GM12874 (cell line): ENCODE measurements at regions not wholly inside any gene's neighbourhood (a gene's known extent, or its start where the extent isn't known, plus 50 kb on each side); places are given as distances from the start of the nearest gene placed in this dataset.

ENCODE experiments used
- TF ChIP-seq, protein P1 (sequence below): IDR thresholded peaks from 2 replicates; pipeline ENCODE4 v1.5.1; 2011; ENCODE audit warnings: low read depth, mild to moderate bottlenecking, control low read depth, low read length, moderate library complexity; ENCODE audit not compliant: insufficient read depth

DNA sequence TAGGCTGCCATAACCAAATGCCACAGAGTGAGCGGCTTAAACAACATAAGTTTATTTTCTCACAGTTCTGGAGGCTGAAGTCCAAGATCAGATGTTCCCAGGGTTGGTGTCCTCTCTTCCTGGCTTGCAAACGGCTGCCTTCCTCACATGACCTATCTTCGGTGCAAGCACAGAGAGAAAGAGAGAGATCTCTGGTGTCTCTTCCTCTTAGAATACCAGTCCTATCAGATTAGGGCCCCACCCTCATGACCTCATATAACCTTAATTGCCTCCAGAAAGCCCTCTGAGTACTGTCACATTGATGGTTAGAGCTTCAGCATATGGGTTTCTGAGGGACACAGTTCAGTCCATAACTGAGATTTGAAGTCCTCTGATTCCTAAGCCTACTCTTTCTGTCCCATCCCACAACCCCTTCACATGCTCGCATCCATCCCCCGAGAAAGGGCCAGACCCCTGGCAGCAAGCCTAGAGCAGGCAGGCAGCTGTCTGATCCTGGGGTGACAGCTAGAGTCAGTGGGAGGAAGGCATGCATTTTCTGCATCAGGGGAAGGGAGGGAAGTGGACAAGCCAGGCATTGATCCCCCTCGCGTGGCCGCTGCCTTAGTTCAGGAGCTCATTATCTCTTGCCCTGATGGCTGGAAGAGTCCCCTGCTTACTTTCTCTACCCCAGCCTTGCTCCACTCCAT is 114.1 kb downstream of the FAR1 start:
- TF ChIP-seq, protein P1, sequence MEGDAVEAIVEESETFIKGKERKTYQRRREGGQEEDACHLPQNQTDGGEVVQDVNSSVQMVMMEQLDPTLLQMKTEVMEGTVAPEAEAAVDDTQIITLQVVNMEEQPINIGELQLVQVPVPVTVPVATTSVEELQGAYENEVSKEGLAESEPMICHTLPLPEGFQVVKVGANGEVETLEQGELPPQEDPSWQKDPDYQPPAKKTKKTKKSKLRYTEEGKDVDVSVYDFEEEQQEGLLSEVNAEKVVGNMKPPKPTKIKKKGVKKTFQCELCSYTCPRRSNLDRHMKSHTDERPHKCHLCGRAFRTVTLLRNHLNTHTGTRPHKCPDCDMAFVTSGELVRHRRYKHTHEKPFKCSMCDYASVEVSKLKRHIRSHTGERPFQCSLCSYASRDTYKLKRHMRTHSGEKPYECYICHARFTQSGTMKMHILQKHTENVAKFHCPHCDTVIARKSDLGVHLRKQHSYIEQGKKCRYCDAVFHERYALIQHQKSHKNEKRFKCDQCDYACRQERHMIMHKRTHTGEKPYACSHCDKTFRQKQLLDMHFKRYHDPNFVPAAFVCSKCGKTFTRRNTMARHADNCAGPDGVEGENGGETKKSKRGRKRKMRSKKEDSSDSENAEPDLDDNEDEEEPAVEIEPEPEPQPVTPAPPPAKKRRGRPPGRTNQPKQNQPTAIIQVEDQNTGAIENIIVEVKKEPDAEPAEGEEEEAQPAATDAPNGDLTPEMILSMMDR, result no peak

DNA sequence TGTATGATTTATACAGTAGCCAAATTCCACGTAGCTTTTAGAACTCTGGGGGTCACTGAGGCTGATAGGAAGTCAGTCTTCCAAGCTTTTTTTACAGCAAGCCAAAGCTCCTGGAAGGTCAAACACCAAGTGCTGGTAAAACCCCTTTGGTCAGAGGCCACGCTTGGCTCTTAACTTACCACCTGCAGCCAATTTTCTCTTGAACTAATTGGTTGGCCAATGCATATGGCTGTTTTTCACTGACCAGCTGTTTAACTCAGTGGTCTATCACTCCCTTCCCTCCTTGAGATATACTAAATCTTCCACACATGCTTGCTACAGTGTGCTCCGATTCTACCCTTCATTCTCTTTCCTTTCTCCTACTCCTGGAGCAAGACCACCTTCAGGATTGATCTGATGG is 116.0 kb downstream of the FAR1 start:
- TF ChIP-seq, protein P1, result no peak

DNA sequence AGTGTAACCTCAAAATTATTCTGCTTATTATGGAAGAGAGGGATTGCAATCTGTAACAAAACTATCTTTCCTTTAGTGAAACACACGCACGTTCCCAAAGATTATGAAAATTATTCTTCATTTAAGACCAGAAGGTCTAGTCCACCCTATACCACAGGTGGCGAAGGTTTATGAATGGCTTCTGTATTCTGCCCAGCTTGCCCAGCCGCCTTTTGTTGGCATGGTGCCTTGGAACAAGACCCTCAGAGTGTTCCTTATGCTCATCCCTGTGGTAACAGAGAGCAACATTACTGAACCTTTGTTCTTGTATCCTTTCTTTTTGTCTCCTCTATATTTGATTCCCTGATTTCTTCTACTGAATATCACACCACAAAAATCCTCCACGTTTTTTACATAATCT is 116.4 kb downstream of the FAR1 start:
- TF ChIP-seq, protein P1, result no peak

DNA sequence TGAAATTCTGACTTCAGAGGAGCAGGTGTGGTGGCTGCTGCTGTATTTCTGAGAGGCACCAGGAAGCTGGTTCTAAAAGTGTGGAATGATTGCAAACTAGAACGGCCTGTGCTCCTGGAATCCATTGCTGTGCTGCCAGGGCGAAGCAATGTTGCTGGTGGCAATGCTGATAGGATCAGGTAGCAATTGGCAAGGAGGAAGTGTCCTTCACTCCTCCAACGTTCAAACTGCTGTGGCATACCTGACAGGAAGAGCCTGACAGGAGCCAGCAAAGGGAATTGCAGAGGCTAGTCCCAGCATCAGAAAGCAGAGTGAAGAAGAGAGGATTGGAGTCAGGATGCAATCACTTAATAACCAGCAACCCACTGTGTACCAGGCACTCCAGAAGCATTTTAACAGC is 118.2 kb downstream of the FAR1 start:
- TF ChIP-seq, protein P1, result no peak

DNA sequence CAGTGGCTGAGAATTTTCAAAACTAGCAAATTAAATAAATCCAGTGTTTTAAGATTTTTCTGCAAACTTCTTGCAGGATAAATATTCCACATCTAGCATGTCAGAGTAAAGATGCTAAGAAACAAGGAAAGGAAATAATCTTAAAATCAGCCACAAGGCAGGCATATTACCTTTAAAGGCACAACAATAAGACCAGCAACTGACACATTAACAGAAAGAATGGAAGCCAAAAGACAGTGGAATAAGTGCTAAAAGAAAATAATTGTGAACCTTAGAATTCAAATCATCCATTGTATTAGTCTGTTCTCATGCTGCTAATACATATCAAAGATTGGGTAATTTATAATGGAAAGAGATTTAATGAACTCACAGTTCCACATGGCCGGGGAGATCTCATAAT is 132.4 kb downstream of the FAR1 start:
- TF ChIP-seq, protein P1, result no peak

DNA sequence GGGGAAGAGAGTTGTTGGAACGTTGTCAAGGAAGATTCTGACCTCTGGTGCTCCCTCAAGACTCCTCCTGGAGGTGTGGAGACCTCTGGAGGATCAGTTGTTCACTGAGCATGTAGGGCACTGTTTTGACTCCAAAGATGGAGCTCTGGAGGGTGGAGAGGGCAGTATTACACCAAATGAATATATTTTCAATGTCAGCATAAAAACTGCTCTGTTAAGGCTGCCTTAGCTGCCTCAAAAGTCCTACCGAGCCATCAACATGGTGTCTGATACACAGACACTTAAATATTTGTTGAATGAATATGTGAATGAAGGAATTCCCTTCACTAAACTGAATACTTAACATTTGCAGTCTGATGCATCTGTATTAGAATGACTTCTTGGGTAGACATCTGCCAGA is 144.2 kb upstream of the SPON1 start:
- TF ChIP-seq, protein P1, result no peak

DNA sequence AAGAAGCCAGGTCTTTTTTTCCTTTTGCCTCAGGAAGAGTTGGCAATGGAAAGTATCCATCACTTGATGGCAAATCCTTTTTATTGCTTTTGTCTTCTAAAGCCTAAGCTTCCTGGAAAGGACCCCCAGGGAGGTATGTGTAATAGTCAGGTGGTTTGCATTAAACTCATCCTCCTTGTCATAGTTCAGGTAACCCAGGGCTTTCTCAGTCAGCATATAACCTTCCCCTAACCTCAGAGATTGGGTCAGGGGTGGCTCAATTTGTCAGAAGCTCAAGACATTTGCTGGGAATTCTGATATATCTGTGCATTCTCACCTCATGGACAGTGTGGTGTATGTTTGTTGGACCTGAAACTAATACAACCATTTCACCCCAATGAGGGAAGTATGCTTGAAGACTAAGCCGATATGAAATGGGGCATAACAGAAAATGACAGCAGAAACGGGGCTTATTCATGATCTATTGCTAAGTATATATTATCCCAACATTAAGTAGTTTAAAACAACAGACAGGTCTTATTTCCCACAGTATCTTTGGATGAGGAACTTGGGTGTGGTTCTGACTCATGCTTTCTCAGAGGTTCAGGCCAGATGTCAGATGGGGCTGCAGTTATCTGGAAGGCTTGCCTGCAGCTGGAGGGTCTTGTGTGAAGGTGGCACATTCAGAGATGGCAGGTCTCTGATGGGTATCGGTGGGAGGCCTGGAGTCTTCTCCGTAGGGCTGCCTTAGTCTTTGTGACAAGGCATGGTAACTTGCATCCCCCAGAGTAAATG is 135.8 kb upstream of the SPON1 start:
- TF ChIP-seq, protein P1, result no peak
